Kidney (tissue), 13 donors: ENCODE measurements at regions not wholly inside any gene's neighbourhood (a gene's known extent, or its start where the extent isn't known, plus 50 kb on each side); places are given as distances from the start of the nearest gene placed in this dataset.

ENCODE experiments used
- DNase-seq, 5 donors: peaks; one replicate each; pipeline ENCODE4 v3.0.0-alpha.2; 2013 to 2020
- FAIRE-seq: peaks from 2 replicates; lab custom pipeline; 2012; peaks lifted over from hg19 to GRCh38; lab: Jason Lieb, UNC
- H3K27ac ChIP-seq, 2 donors: one replicate each; pipeline ENCODE4 v1.7.0; 2013; ENCODE audit warnings: low read depth in 2 of 2, low read length in 2 of 2, inconsistent platforms in 1 of 2
- H3K27me3 ChIP-seq: one replicate; pipeline ENCODE4 v1.7.1; 2013; ENCODE audit warnings: low read length, inconsistent platforms; ENCODE audit not compliant: control insufficient read depth, insufficient read depth
- H3K36me3 ChIP-seq, 3 donors: one replicate each; pipeline versions ENCODE4 v1.7.0 to v1.7.1; 2013; ENCODE audit warnings: low read length in 3 of 3, control low read depth in 1 of 3, inconsistent platforms in 1 of 3; ENCODE audit not compliant: insufficient read depth in 3 of 3, control insufficient read depth in 2 of 3
- H3K4me1 ChIP-seq, 3 donors: one replicate each; pipeline versions ENCODE4 v1.7.0 to v1.7.1; 2013; ENCODE audit warnings: low read length in 3 of 3, inconsistent platforms in 1 of 3, low read depth in 1 of 3; ENCODE audit not compliant: control insufficient read depth in 2 of 3, insufficient read depth in 2 of 3
- H3K4me3 ChIP-seq, 3 donors: one replicate each; pipeline versions ENCODE4 v1.7.0 to v1.8.1; 2013; ENCODE audit warnings: low read length in 3 of 3, control low read depth in 1 of 3, inconsistent platforms in 1 of 3
- H3K9ac ChIP-seq, 3 donors: one replicate each; pipeline versions ENCODE4 v1.7.0 to v1.7.1; 2013; ENCODE audit warnings: low read length in 3 of 3, control low read depth in 1 of 3, inconsistent platforms in 1 of 3
- H3K9me3 ChIP-seq, 3 donors: one replicate each; pipeline versions ENCODE4 v1.7.0 to v1.7.1; 2013; ENCODE audit warnings: low read length in 3 of 3, control low read depth in 1 of 3, inconsistent platforms in 1 of 3; ENCODE audit not compliant: control insufficient read depth in 2 of 3, insufficient read depth in 1 of 3
- intact Hi-C: fragments of 100-400 bp; cut with DNase I; formaldehyde crosslinking; loops from one replicate; pipeline ENCODE4 v1.11.1; 2022
- TF ChIP-seq, protein P1 (sequence below): IDR thresholded peaks from 3 replicates; pipeline ENCODE4 v1.5.1; 2012; ENCODE audit warnings: mild to moderate bottlenecking, moderate library complexity, borderline replicate concordance; ENCODE audit not compliant: insufficient read depth; ENCODE audit errors: extremely low read depth
- donor health status: control.
- donor health status: control.
- donor health status: control.
- donor health status: control.
- donor health status: control.
- donor health status: DM: yes; HTN: yes; CAD: no.
- donor health status: Normal renal cell carcinoma (clear cell type).

GRCh38 chr6:1240766-1241318 is 71.1 kb upstream of the FOXQ1 start:
- no peaks in the 10 kb centered on the region for H3K27me3 ChIP-seq
- FAIRE-seq = no peak
- no peak overlapping the region for H3K27ac ChIP-seq
- no peaks in the 10 kb centered on the region for H3K9me3 ChIP-seq
- peaks cover 0 to 8% (median 0%) of the 10 kb centered on the region in 3 donors for H3K4me1 ChIP-seq
- H3K36me3 ChIP-seq = no peaks in the 10 kb centered on the region
- no peak overlapping the region for H3K9ac ChIP-seq
- DNase-seq = no peak
- TF ChIP-seq, protein P1, sequence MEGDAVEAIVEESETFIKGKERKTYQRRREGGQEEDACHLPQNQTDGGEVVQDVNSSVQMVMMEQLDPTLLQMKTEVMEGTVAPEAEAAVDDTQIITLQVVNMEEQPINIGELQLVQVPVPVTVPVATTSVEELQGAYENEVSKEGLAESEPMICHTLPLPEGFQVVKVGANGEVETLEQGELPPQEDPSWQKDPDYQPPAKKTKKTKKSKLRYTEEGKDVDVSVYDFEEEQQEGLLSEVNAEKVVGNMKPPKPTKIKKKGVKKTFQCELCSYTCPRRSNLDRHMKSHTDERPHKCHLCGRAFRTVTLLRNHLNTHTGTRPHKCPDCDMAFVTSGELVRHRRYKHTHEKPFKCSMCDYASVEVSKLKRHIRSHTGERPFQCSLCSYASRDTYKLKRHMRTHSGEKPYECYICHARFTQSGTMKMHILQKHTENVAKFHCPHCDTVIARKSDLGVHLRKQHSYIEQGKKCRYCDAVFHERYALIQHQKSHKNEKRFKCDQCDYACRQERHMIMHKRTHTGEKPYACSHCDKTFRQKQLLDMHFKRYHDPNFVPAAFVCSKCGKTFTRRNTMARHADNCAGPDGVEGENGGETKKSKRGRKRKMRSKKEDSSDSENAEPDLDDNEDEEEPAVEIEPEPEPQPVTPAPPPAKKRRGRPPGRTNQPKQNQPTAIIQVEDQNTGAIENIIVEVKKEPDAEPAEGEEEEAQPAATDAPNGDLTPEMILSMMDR = no peak
- intact Hi-C loops = no loop called here
- no peak overlapping the region for H3K4me3 ChIP-seq

DNA sequence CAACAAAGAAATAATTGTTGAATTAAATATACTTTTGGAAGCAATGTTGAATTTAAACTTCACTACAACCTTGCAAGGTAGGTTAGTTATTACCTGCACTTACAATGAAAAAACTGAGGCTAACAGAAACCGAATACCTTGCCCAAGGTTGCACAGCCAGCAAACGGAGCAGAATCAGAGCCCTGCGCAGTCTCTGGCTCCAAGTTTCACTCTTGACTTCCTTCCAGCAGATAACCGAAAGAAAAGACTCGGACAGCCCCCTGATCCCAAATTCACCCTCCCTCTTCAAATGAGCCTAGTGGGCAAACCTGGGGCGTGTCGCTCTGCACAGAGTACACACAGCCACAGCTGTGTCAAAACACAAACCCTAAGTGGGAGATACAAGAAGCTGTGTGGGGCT is 72.1 kb upstream of the FOXQ1 start:
- no peak overlapping the region for H3K9ac ChIP-seq
- TF ChIP-seq, protein P1 = no peak
- no peaks in the 10 kb centered on the region for H3K9me3 ChIP-seq
- no peak overlapping the region for H3K27ac ChIP-seq
- H3K27me3 ChIP-seq = no peaks in the 10 kb centered on the region
- no peak overlapping the region for H3K4me3 ChIP-seq
- peaks cover 0 to 5% (median 0%) of the 10 kb centered on the region in 3 donors for H3K4me1 ChIP-seq
- intact Hi-C loops = no loop called here
- FAIRE-seq (no peak), DNase-seq (no peak)
- H3K36me3 ChIP-seq = no peaks in the 10 kb centered on the region

DNA sequence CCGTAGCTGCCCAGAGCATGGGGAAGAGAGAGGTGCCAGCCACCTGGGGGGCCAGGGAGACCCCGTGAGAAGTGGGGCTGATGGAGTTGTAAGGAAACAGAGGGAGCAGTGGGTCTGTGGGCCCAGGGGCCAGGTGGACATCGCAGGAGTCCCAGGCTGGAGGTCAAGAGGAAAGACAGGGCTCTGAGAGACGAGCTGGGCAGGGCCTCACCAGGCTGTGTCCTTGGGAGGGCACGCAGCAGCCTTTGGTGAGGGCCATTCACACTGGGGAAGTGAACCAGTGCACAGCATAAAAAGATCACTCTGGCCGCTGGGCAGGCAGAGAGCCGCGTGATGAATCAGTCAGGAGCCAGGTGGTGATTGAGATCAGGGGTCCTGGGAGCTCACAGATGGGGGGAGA is 73.9 kb upstream of the FOXQ1 start:
- no peak for DNase-seq
- Histone ChIP-seq H3K36me3 (no peaks in the 10 kb centered on the region), H3K27me3 (no peaks in the 10 kb centered on the region), H3K4me1 (peaks cover 0 to 3% (median 0%) of the 10 kb centered on the region in 3 donors), H3K27ac (no peak overlapping the region), H3K9me3 (no peaks in the 10 kb centered on the region), H3K4me3 (no peak overlapping the region), H3K9ac (no peak overlapping the region)
- FAIRE-seq = no peak
- intact Hi-C loops = no loop called here
- TF ChIP-seq, protein P1 = no peak

DNA sequence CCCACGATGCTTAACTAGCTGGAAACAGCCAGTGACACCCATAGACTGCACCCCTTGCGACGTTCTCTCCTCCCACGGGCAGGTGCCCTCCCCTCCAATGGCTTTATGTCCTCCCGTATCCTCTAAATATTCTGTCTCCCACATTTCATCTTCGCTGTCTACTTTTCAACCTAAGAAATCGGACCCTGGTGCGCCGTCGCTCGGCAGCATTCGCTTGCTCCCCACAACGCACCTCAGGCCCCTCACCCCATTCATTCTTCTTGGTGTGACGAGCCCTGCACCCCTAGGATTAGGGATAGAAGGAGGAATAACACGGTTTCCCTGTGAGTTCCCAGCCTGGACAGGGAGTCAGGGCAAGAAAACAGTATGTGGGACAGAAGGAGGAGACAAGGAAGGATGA is 74.3 kb upstream of the FOXQ1 start:
- DNase-seq (no peak), FAIRE-seq (no peak)
- H3K27me3 ChIP-seq = no peaks in the 10 kb centered on the region
- H3K9me3 ChIP-seq = no peaks in the 10 kb centered on the region
- no peak overlapping the region for H3K9ac ChIP-seq
- no peaks in the 10 kb centered on the region for H3K36me3 ChIP-seq
- TF ChIP-seq, protein P1 = no peak
- H3K4me1 ChIP-seq = no peaks in the 10 kb centered on the region
- H3K27ac ChIP-seq = no peak overlapping the region
- H3K4me3 ChIP-seq = no peak overlapping the region
- intact Hi-C loops = no loop called here
